Rectal smooth muscle tissue (tissue), 1 donor: ENCODE measurements at regions not wholly inside any gene's neighbourhood (a gene's known extent, or its start where the extent isn't known, plus 50 kb on each side); places are given as distances from the start of the nearest gene placed in this dataset.
A peak's percentile ranks its signal among the peaks of the same experiment; 100 is the strongest.

Experiments
- H3K27ac ChIP-seq: one replicate; pipeline ENCODE4 v1.7.0; 2013; ENCODE audit warnings: low read depth, low read length, inconsistent platforms
- H3K27me3 ChIP-seq: one replicate; pipeline ENCODE4 v1.7.0; 2013; ENCODE audit warnings: low read length; ENCODE audit not compliant: control insufficient read depth, insufficient read depth
- H3K36me3 ChIP-seq: one replicate; pipeline ENCODE4 v1.7.0; 2013; ENCODE audit warnings: low read length; ENCODE audit not compliant: control insufficient read depth, insufficient read depth
- H3K4me1 ChIP-seq: one replicate; pipeline ENCODE4 v1.7.0; 2013; ENCODE audit warnings: low read length; ENCODE audit not compliant: control insufficient read depth, insufficient read depth
- H3K4me3 ChIP-seq: one replicate; pipeline ENCODE4 v1.7.0; 2013; ENCODE audit warnings: low read length
- H3K9ac ChIP-seq: one replicate; pipeline ENCODE4 v1.7.0; 2013; ENCODE audit warnings: low read length

GRCh38 chr1:83689921-83690868 lies 308.7 kb downstream of the TTLL7 start:
- Histone ChIP-seq H3K4me1 (no peaks in the 10 kb centered on the region), H3K36me3 (no peaks in the 10 kb centered on the region), H3K27me3 (no peaks in the 10 kb centered on the region), H3K9ac (no peak overlapping the region), H3K4me3 (no peak overlapping the region), H3K27ac (no peak overlapping the region)

GRCh38 chr1:83682132-83682531 lies 316.8 kb downstream of the TTLL7 start:
- H3K27me3 ChIP-seq: no peaks in the 10 kb centered on the region
- H3K4me3 ChIP-seq: no peak overlapping the region
- no peaks in the 10 kb centered on the region for H3K4me1 ChIP-seq
- no peaks in the 10 kb centered on the region for H3K36me3 ChIP-seq
- no peak overlapping the region for H3K9ac ChIP-seq
- no peak overlapping the region for H3K27ac ChIP-seq

- H3K9ac ChIP-seq: no peak overlapping the region
These were observed 322.8 kb downstream of the TTLL7 start for GRCh38 chr1:83676106-83676505.

GRCh38 chr1:83673312-83673711 lies 325.6 kb downstream of the TTLL7 start:
- Histone ChIP-seq H3K9ac (no peak overlapping the region), H3K36me3 (no peaks in the 10 kb centered on the region), H3K4me1 (no peaks in the 10 kb centered on the region), H3K27me3 (no peaks in the 10 kb centered on the region), H3K4me3 (no peak overlapping the region), H3K27ac (no peak overlapping the region)

More at GRCh38 chr1:83676106-83676505, 322.8 kb downstream of the TTLL7 start:
- Histone ChIP-seq H3K4me3 (no peak overlapping the region), H3K36me3 (no peaks in the 10 kb centered on the region), H3K27ac (no peak overlapping the region), H3K27me3 (no peaks in the 10 kb centered on the region), H3K4me1 (no peaks in the 10 kb centered on the region)

GRCh38 chr1:83671586-83671985 lies 327.3 kb downstream of the TTLL7 start:
- Histone ChIP-seq H3K27me3 (no peaks in the 10 kb centered on the region), H3K27ac (no peak overlapping the region), H3K9ac (no peak overlapping the region), H3K4me3 (no peak overlapping the region), H3K4me1 (no peaks in the 10 kb centered on the region), H3K36me3 (no peaks in the 10 kb centered on the region)

- H3K36me3 ChIP-seq: no peaks in the 10 kb centered on the region
- H3K9ac ChIP-seq: no peak overlapping the region
- no peaks in the 10 kb centered on the region for H3K27me3 ChIP-seq
- no peak overlapping the region for H3K4me3 ChIP-seq
- H3K27ac ChIP-seq: no peak overlapping the region
- H3K4me1 ChIP-seq: no peaks in the 10 kb centered on the region
These were observed 327.9 kb downstream of the TTLL7 start for GRCh38 chr1:83670909-83671565.

GRCh38 chr1:83641796-83642443 lies 357.0 kb downstream of the TTLL7 start:
- peak overlapping the region; percentile 57 for H3K27ac ChIP-seq

GRCh38 chr1:83641206-83641658 lies 357.7 kb downstream of the TTLL7 start:
- H3K4me3 ChIP-seq: peak overlapping the region; percentile 16

More at GRCh38 chr1:83641796-83642443, 357.0 kb downstream of the TTLL7 start:
- Histone ChIP-seq H3K36me3 (no peaks in the 10 kb centered on the region), H3K27me3 (no peaks in the 10 kb centered on the region), H3K4me3 (peak overlapping the region; percentile 5), H3K9ac (no peak overlapping the region), H3K4me1 (peaks cover 9% of the 10 kb centered on the region)

GRCh38 chr1:83639785-83640184 lies 359.1 kb downstream of the TTLL7 start:
- no peaks in the 10 kb centered on the region for H3K27me3 ChIP-seq
- no peak overlapping the region for H3K27ac ChIP-seq
- H3K4me1 ChIP-seq: peaks cover 9% of the 10 kb centered on the region
- H3K4me3 ChIP-seq: no peak overlapping the region
- no peaks in the 10 kb centered on the region for H3K36me3 ChIP-seq
- no peak overlapping the region for H3K9ac ChIP-seq

More at GRCh38 chr1:83641206-83641658, 357.7 kb downstream of the TTLL7 start:
- peak overlapping the region; percentile 57 for H3K27ac ChIP-seq
- H3K4me1 ChIP-seq: peaks cover 9% of the 10 kb centered on the region
- H3K27me3 ChIP-seq: no peaks in the 10 kb centered on the region
- no peaks in the 10 kb centered on the region for H3K36me3 ChIP-seq
- no peak overlapping the region for H3K9ac ChIP-seq

GRCh38 chr1:83637586-83637985 lies 361.3 kb downstream of the TTLL7 start:
- Histone ChIP-seq H3K9ac (no peak overlapping the region), H3K4me1 (peaks cover 9% of the 10 kb centered on the region), H3K27me3 (no peaks in the 10 kb centered on the region), H3K27ac (no peak overlapping the region), H3K4me3 (no peak overlapping the region), H3K36me3 (no peaks in the 10 kb centered on the region)

GRCh38 chr1:83637009-83637408 lies 361.9 kb downstream of the TTLL7 start:
- no peaks in the 10 kb centered on the region for H3K27me3 ChIP-seq
- H3K36me3 ChIP-seq: no peaks in the 10 kb centered on the region

GRCh38 chr1:83632906-83633305 lies 366.0 kb downstream of the TTLL7 start:
- no peaks in the 10 kb centered on the region for H3K27me3 ChIP-seq
- H3K9ac ChIP-seq: no peak overlapping the region
- no peaks in the 10 kb centered on the region for H3K4me1 ChIP-seq
- H3K36me3 ChIP-seq: no peaks in the 10 kb centered on the region
- no peak overlapping the region for H3K4me3 ChIP-seq
- no peak overlapping the region for H3K27ac ChIP-seq

More at GRCh38 chr1:83637009-83637408, 361.9 kb downstream of the TTLL7 start:
- no peak overlapping the region for H3K4me3 ChIP-seq
- H3K4me1 ChIP-seq: peaks cover 6% of the 10 kb centered on the region
- no peak overlapping the region for H3K27ac ChIP-seq
- no peak overlapping the region for H3K9ac ChIP-seq
